HepG2 (cell line): ENCODE measurements at regions not wholly inside any gene's neighbourhood (a gene's known extent, or its start where the extent isn't known, plus 50 kb on each side); places are given as distances from the start of the nearest gene placed in this dataset.

ENCODE experiments used
- ATF7 ChIP-seq, 2 experiments: fragments of 450-650 bp in 1 of 2; sonication (generic) in 1 of 2; formaldehyde crosslinking in 1 of 2; IDR thresholded peaks; 2 replicates each; pipeline versions ENCODE4 v1.4.0 to v1.6.1; 2016 to 2020; ENCODE audit warnings: antibody characterized with exemption in 1 of 2, mild to moderate bottlenecking in 1 of 2, missing genetic modification reagents in 1 of 2
- EP300 ChIP-seq, 3 experiments: sonication (generic) in 1 of 3; formaldehyde crosslinking in 1 of 3; IDR thresholded peaks; 2 replicates each; pipeline versions ENCODE4 v1.5.1 to v1.6.1; 2011 to 2020; ENCODE audit warnings: low read depth in 2 of 3, low read length in 2 of 3, borderline replicate concordance in 1 of 3, improper control_type of control experiment in 1 of 3, mild to moderate bottlenecking in 1 of 3, missing genetic modification reagents in 1 of 3, moderate library complexity in 1 of 3
- GPN1 ChIP-seq: sonication (generic); formaldehyde crosslinking; IDR thresholded peaks from 2 replicates; pipeline ENCODE4 v1.5.1; 2020; ENCODE audit warnings: missing genetic modification reagents, borderline replicate concordance
- KDM5A ChIP-seq: fragments of 200-600 bp; sonication (generic); IDR thresholded peaks from 2 replicates; pipeline ENCODE4 v1.7.0; 2018; ENCODE audit warnings: antibody characterized with exemption, mild to moderate bottlenecking, low read length, borderline replicate concordance
- POLR2A ChIP-seq, 2 experiments: IDR thresholded peaks; 2 replicates each; pipeline ENCODE4 v1.6.1; 2011; ENCODE audit warnings: low read depth in 2 of 2, low read length in 2 of 2, mild to moderate bottlenecking in 1 of 2, moderate library complexity in 1 of 2; ENCODE audit not compliant: insufficient read depth in 1 of 2
- SP140L ChIP-seq: sonication (generic); formaldehyde crosslinking; IDR thresholded peaks from 2 replicates; pipeline ENCODE4 v1.4.0; 2020; ENCODE audit warnings: missing genetic modification reagents, borderline replicate concordance
- ZNF124 ChIP-seq: sonication (generic); formaldehyde crosslinking; IDR thresholded peaks from 2 replicates; pipeline ENCODE4 v1.4.0; 2020; ENCODE audit warnings: missing genetic modification reagents
- ZNF274 ChIP-seq: sonication (generic); formaldehyde crosslinking; IDR thresholded peaks from 2 replicates; pipeline ENCODE4 v1.5.1; 2020; ENCODE audit warnings: mild to moderate bottlenecking, missing genetic modification reagents

DNA sequence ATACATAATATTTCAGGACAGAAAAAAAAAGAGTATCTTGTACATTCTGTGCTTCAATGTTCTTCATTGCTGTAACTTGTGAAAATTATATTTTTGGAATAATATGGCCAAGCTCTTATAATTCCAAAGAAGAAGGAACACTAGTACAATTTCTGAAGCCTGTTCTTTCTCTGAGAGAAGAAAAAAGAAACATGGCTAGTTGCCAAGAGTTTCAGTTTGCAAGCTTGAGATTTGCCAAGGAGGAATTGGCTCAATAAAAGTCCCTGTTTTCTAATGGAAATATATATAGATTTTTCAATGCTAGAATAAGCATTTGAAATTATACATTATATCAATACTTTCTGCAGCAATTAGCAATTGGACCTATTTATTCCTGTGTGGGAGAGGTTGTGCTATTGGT, 285.2 kb upstream of the NEGR1 start:
- TF ChIP-seq ATF7 (IDR thresholded peaks at IDR 0.05): no peak
- TF ChIP-seq ATF7 (CRISPR knock-in tag; IDR thresholded peaks at IDR 0.05): no peak
- TF ChIP-seq GPN1: no peak
- no peak for TF ChIP-seq ZNF274 (CRISPR knock-in tag)
- TF ChIP-seq KDM5A: no peak
- TF ChIP-seq ZNF124 (CRISPR knock-in tag): no peak
- TF ChIP-seq EP300 (IDR thresholded peaks at IDR 0.05; ENCODE audit: low read depth in 2 of 2, low read length in 2 of 2): no peak
- TF ChIP-seq EP300 (CRISPR knock-in tag; IDR thresholded peaks at IDR 0.05; ENCODE audit: borderline replicate concordance): no peak
- no peak for TF ChIP-seq POLR2A (IDR thresholded peaks at IDR 0.05; ENCODE audit: insufficient read depth in 1 of 2, low read depth in 2 of 2, low read length in 2 of 2)
- TF ChIP-seq SP140L (CRISPR knock-in tag): no peak
